ENCODE measurements at regions not wholly inside any gene's neighbourhood (a gene's known extent, or its start where the extent isn't known, plus 50 kb on each side); places are given as distances from the start of the nearest gene placed in this dataset.

DNA sequence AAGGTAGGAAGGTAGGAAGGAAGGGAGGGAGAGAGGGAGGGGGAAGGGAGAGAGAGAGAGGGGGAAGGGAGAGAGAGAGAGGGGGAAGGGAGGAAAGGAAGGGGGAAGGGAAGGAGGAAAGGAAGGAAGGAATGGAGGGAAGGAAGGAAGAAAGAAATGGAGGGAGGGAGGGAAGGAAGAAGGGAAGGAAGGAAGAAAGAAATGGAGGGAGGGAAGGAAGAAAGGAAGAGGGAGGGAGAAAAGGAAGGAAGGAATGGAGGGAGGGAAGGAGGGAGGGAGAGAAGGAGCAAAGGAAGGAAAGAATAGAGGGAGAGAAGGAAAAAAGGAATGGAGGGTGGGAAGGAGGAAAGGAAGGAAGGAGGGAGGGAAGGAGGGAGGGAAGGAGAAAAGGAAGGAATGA, 176.4 kb upstream of the PTER start:
- no peaks in the 10 kb centered on the region for H4K20me1 ChIP-seq (replicated peaks; ENCODE audit: control insufficient read depth, insufficient read depth, low read length)
- intact Hi-C loops (cut with micrococcal nuclease) (no loop called here), in situ Hi-C loops (cut with MboI) (no loop called here)
- H3K9me1 ChIP-seq (ENCODE audit: control insufficient read depth, insufficient read depth, low read length) = no peaks in the 10 kb centered on the region
- no peaks in the 10 kb centered on the region for H3K79me2 ChIP-seq (ENCODE audit: control insufficient read depth, insufficient read depth, low read length)
- H2AFZ ChIP-seq (ENCODE audit: low read depth, low read length) = no peak overlapping the region
- H3K4me1 ChIP-seq (replicated peaks in 1 of 2; ENCODE audit: control insufficient read depth in 2 of 2, insufficient read depth in 2 of 2, low read length in 2 of 2) = no peaks in the 10 kb centered on the region
- ChIA-PET POLR2A (no interaction called here), CTCF (ENCODE audit: low intra/inter-chr PET ratio) (no interaction called here)
- ATAC-seq (no peak), FAIRE-seq (no peak), DNase-seq (ENCODE audit: extremely low read depth in 1 of 4, low spot score in 3 of 4) (no peak)
- no peak overlapping the region for H3K9ac ChIP-seq (ENCODE audit: insufficient read depth in 1 of 2, low read depth in 2 of 2, low read length in 2 of 2)
- no peaks in the 10 kb centered on the region for H3K36me3 ChIP-seq (ENCODE audit: control insufficient read depth, insufficient read depth, low read length)
- H3K9me3 ChIP-seq (replicated peaks; ENCODE audit: control insufficient read depth, insufficient read depth, low read depth, low read length) = no peaks in the 10 kb centered on the region
- H3K27me3 ChIP-seq (ENCODE audit: control insufficient read depth in 2 of 2, insufficient read depth in 2 of 2, low read length in 2 of 2) = no peaks in the 10 kb centered on the region
- BruUV-seq (replicated peaks) = no TSS peak
- no peak overlapping the region for H3K4me3 ChIP-seq
- TF ChIP-seq, protein P1, sequence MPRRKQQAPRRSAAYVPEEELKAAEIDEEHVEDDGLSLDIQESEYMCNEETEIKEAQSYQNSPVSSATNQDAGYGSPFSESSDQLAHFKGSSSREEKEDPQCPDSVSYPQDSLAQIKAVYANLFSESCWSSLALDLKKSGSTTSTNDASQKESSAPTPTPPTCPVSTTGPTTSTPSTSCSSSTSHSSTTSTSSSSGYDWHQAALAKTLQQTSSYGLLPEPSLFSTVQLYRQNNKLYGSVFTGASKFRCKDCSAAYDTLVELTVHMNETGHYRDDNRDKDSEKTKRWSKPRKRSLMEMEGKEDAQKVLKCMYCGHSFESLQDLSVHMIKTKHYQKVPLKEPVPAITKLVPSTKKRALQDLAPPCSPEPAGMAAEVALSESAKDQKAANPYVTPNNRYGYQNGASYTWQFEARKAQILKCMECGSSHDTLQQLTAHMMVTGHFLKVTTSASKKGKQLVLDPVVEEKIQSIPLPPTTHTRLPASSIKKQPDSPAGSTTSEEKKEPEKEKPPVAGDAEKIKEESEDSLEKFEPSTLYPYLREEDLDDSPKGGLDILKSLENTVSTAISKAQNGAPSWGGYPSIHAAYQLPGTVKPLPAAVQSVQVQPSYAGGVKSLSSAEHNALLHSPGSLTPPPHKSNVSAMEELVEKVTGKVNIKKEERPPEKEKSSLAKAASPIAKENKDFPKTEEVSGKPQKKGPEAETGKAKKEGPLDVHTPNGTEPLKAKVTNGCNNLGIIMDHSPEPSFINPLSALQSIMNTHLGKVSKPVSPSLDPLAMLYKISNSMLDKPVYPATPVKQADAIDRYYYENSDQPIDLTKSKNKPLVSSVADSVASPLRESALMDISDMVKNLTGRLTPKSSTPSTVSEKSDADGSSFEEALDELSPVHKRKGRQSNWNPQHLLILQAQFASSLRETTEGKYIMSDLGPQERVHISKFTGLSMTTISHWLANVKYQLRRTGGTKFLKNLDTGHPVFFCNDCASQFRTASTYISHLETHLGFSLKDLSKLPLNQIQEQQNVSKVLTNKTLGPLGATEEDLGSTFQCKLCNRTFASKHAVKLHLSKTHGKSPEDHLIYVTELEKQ (CRISPR knock-in tag; IDR thresholded peaks at IDR 0.05) = no peak
- TF ChIP-seq, protein P2, sequence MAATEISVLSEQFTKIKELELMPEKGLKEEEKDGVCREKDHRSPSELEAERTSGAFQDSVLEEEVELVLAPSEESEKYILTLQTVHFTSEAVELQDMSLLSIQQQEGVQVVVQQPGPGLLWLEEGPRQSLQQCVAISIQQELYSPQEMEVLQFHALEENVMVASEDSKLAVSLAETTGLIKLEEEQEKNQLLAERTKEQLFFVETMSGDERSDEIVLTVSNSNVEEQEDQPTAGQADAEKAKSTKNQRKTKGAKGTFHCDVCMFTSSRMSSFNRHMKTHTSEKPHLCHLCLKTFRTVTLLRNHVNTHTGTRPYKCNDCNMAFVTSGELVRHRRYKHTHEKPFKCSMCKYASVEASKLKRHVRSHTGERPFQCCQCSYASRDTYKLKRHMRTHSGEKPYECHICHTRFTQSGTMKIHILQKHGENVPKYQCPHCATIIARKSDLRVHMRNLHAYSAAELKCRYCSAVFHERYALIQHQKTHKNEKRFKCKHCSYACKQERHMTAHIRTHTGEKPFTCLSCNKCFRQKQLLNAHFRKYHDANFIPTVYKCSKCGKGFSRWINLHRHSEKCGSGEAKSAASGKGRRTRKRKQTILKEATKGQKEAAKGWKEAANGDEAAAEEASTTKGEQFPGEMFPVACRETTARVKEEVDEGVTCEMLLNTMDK (IDR thresholded peaks at IDR 0.05; ENCODE audit: borderline replicate concordance, insufficient read depth, low read depth, low read length, poor library complexity, severe bottlenecking) = no peak
- peak; percentile 60 for TF ChIP-seq PCBP2 (IDR thresholded peaks at IDR 0.05; ENCODE audit: low read depth, low read length, poor library complexity, severe bottlenecking)
- H3K27ac ChIP-seq (ENCODE audit: extremely low read depth, low read depth, low read length) = no peak overlapping the region
- no peak overlapping the region for H3K4me2 ChIP-seq (ENCODE audit: insufficient read depth, low read length)
